ENCODE measurements at regions not wholly inside any gene's neighbourhood (a gene's known extent, or its start where the extent isn't known, plus 50 kb on each side); places are given as distances from the start of the nearest gene placed in this dataset.

GRCh38 chr3:99170867-99171517 is 269.5 kb upstream of the DCBLD2 start:
- Mint-ChIP-seq H3K4me1 (no peaks in the 10 kb centered on the region), H3K9me3 (peaks cover 0 to 11% (median 8%) of the 10 kb centered on the region in 5 donors), H3K27ac (peak overlapping the region in 1 of 8 donors; percentile 50), H3K36me3 (no peaks in the 10 kb centered on the region), H3K4me3 (no peak overlapping the region), H3K27me3 (no peaks in the 10 kb centered on the region)
- no peaks in the 10 kb centered on the region for H3K36me3 ChIP-seq (ENCODE audit: insufficient read depth, low read length)
- ChIA-PET POLR2A (no interaction called here), CTCF (no interaction called here)
- H3K4me3 ChIP-seq (ENCODE audit: low read length), result no peak overlapping the region
- H3K27ac ChIP-seq (ENCODE audit: low read depth, low read length), result no peak overlapping the region
- no peaks in the 10 kb centered on the region for H3K4me1 ChIP-seq (ENCODE audit: insufficient read depth, low read length)
- no peaks in the 10 kb centered on the region for H3K27me3 ChIP-seq (ENCODE audit: insufficient read depth, low read length, poor library complexity, severe bottlenecking)
- no peak for DNase-seq
- no peaks in the 10 kb centered on the region for H3K9me3 ChIP-seq (ENCODE audit: low read length)

- Mint-ChIP-seq H3K9me3 (peaks cover 0 to 6% (median 3%) of the 10 kb centered on the region in 5 donors), H3K4me3 (no peak overlapping the region), H3K27me3 (no peaks in the 10 kb centered on the region), H3K27ac (no peak overlapping the region), H3K4me1 (no peaks in the 10 kb centered on the region), H3K36me3 (no peaks in the 10 kb centered on the region)
- H3K27me3 ChIP-seq (ENCODE audit: insufficient read depth, low read length, poor library complexity, severe bottlenecking), result no peaks in the 10 kb centered on the region
- CTCF ChIA-PET, result no interaction called here
- H3K4me3 ChIP-seq (ENCODE audit: low read length), result no peak overlapping the region
- H3K36me3 ChIP-seq (ENCODE audit: insufficient read depth, low read length), result no peaks in the 10 kb centered on the region
- H3K27ac ChIP-seq (ENCODE audit: low read depth, low read length), result no peak overlapping the region
- H3K9me3 ChIP-seq (ENCODE audit: low read length), result no peaks in the 10 kb centered on the region
- POLR2A ChIA-PET, result no interaction called here
- no peaks in the 10 kb centered on the region for H3K4me1 ChIP-seq (ENCODE audit: insufficient read depth, low read length)
- no peak for DNase-seq
These were observed 265.6 kb upstream of the DCBLD2 start for GRCh38 chr3:99167071-99167470.

GRCh38 chr3:99163314-99163713 is 261.8 kb upstream of the DCBLD2 start:
- H3K27ac ChIP-seq (ENCODE audit: low read depth, low read length), result no peak overlapping the region
- DNase-seq, result no peak
- no peaks in the 10 kb centered on the region for H3K4me1 ChIP-seq (ENCODE audit: insufficient read depth, low read length)
- POLR2A ChIA-PET, result no interaction called here
- no peaks in the 10 kb centered on the region for H3K27me3 ChIP-seq (ENCODE audit: insufficient read depth, low read length, poor library complexity, severe bottlenecking)
- no peak overlapping the region for H3K4me3 Mint-ChIP-seq
- no peaks in the 10 kb centered on the region for H3K9me3 ChIP-seq (ENCODE audit: low read length)
- H3K4me3 ChIP-seq (ENCODE audit: low read length), result no peak overlapping the region
- H3K9me3 Mint-ChIP-seq, result peaks cover 0 to 13% (median 7%) of the 10 kb centered on the region in 5 donors
- H3K4me1 Mint-ChIP-seq, result no peaks in the 10 kb centered on the region
- H3K36me3 ChIP-seq (ENCODE audit: insufficient read depth, low read length), result no peaks in the 10 kb centered on the region
- CTCF ChIA-PET, result no interaction called here
- no peaks in the 10 kb centered on the region for H3K36me3 Mint-ChIP-seq
- peaks cover 0 to 1% of the 10 kb centered on the region in 2 donors for H3K27me3 Mint-ChIP-seq
- H3K27ac Mint-ChIP-seq, result peak overlapping the region in 1 of 8 donors; percentile 46

GRCh38 chr3:99159220-99159762 is 257.8 kb upstream of the DCBLD2 start:
- H3K36me3 ChIP-seq (ENCODE audit: insufficient read depth, low read length), result no peaks in the 10 kb centered on the region
- no peak overlapping the region for H3K27ac Mint-ChIP-seq

GRCh38 chr3:99145031-99145430 is 243.5 kb upstream of the DCBLD2 start:
- ChIA-PET POLR2A (no interaction called here), CTCF (no interaction called here)
- no peaks in the 10 kb centered on the region for H3K4me1 Mint-ChIP-seq
- no peaks in the 10 kb centered on the region for H3K36me3 ChIP-seq (ENCODE audit: insufficient read depth, low read length)
- H3K27me3 Mint-ChIP-seq, result no peaks in the 10 kb centered on the region
- H3K4me3 ChIP-seq (ENCODE audit: low read length), result no peak overlapping the region
- no peak for DNase-seq
- no peak overlapping the region for H3K27ac Mint-ChIP-seq
- H3K4me1 ChIP-seq (ENCODE audit: insufficient read depth, low read length), result no peaks in the 10 kb centered on the region
- no peaks in the 10 kb centered on the region for H3K27me3 ChIP-seq (ENCODE audit: insufficient read depth, low read length, poor library complexity, severe bottlenecking)
- no peak overlapping the region for H3K4me3 Mint-ChIP-seq
- H3K27ac ChIP-seq (ENCODE audit: low read depth, low read length), result no peak overlapping the region
- H3K9me3 ChIP-seq (ENCODE audit: low read length), result no peaks in the 10 kb centered on the region
- peaks cover 0 to 5% (median 4%) of the 10 kb centered on the region in 5 donors for H3K9me3 Mint-ChIP-seq
- H3K36me3 Mint-ChIP-seq, result no peaks in the 10 kb centered on the region

More at GRCh38 chr3:99159220-99159762, 257.8 kb upstream of the DCBLD2 start:
- Mint-ChIP-seq H3K27me3 (peaks cover 0 to 1% of the 10 kb centered on the region in 2 donors), H3K4me1 (no peaks in the 10 kb centered on the region), H3K36me3 (no peaks in the 10 kb centered on the region), H3K4me3 (no peak overlapping the region), H3K9me3 (peaks cover 2 to 18% (median 5%) of the 10 kb centered on the region in 5 donors)
- no peaks in the 10 kb centered on the region for H3K4me1 ChIP-seq (ENCODE audit: insufficient read depth, low read length)
- H3K4me3 ChIP-seq (ENCODE audit: low read length), result no peak overlapping the region
- ChIA-PET CTCF (no interaction called here), POLR2A (no interaction called here)
- DNase-seq, result no peak
- no peaks in the 10 kb centered on the region for H3K27me3 ChIP-seq (ENCODE audit: insufficient read depth, low read length, poor library complexity, severe bottlenecking)
- no peak overlapping the region for H3K27ac ChIP-seq (ENCODE audit: low read depth, low read length)
- H3K9me3 ChIP-seq (ENCODE audit: low read length), result no peaks in the 10 kb centered on the region

GRCh38 chr3:99143493-99143892 is 242.0 kb upstream of the DCBLD2 start:
- H3K36me3 ChIP-seq (ENCODE audit: insufficient read depth, low read length), result no peaks in the 10 kb centered on the region
- H3K27ac ChIP-seq (ENCODE audit: low read depth, low read length), result no peak overlapping the region
- Mint-ChIP-seq H3K36me3 (no peaks in the 10 kb centered on the region), H3K4me3 (no peak overlapping the region), H3K9me3 (peaks cover 4 to 12% (median 5%) of the 10 kb centered on the region in 5 donors), H3K27ac (no peak overlapping the region), H3K4me1 (no peaks in the 10 kb centered on the region), H3K27me3 (no peaks in the 10 kb centered on the region)
- H3K27me3 ChIP-seq (ENCODE audit: insufficient read depth, low read length, poor library complexity, severe bottlenecking), result no peaks in the 10 kb centered on the region
- H3K4me3 ChIP-seq (ENCODE audit: low read length), result no peak overlapping the region
- H3K9me3 ChIP-seq (ENCODE audit: low read length), result no peaks in the 10 kb centered on the region
- no peak for DNase-seq
- H3K4me1 ChIP-seq (ENCODE audit: insufficient read depth, low read length), result no peaks in the 10 kb centered on the region
- ChIA-PET CTCF (no interaction called here), POLR2A (no interaction called here)

- Mint-ChIP-seq H3K36me3 (no peaks in the 10 kb centered on the region), H3K27me3 (no peaks in the 10 kb centered on the region), H3K4me1 (no peaks in the 10 kb centered on the region), H3K27ac (no peak overlapping the region), H3K9me3 (peaks cover 3 to 11% (median 8%) of the 10 kb centered on the region in 5 donors), H3K4me3 (no peak overlapping the region)
- ChIA-PET CTCF (no interaction called here), POLR2A (no interaction called here)
- no peaks in the 10 kb centered on the region for H3K4me1 ChIP-seq (ENCODE audit: insufficient read depth, low read length)
- H3K4me3 ChIP-seq (ENCODE audit: low read length), result no peak overlapping the region
- no peaks in the 10 kb centered on the region for H3K9me3 ChIP-seq (ENCODE audit: low read length)
- no peak for DNase-seq
- no peaks in the 10 kb centered on the region for H3K36me3 ChIP-seq (ENCODE audit: insufficient read depth, low read length)
- no peaks in the 10 kb centered on the region for H3K27me3 ChIP-seq (ENCODE audit: insufficient read depth, low read length, poor library complexity, severe bottlenecking)
- H3K27ac ChIP-seq (ENCODE audit: low read depth, low read length), result no peak overlapping the region
These were observed 233.5 kb upstream of the DCBLD2 start for GRCh38 chr3:99134986-99135385.

- Histone ChIP-seq H3K9me3 (ENCODE audit: low read length) (no peaks in the 10 kb centered on the region), H3K4me3 (ENCODE audit: low read length) (no peak overlapping the region), H3K27me3 (ENCODE audit: insufficient read depth, low read length, poor library complexity, severe bottlenecking) (no peaks in the 10 kb centered on the region), H3K4me1 (ENCODE audit: insufficient read depth, low read length) (no peaks in the 10 kb centered on the region), H3K27ac (ENCODE audit: low read depth, low read length) (no peak overlapping the region), H3K36me3 (ENCODE audit: insufficient read depth, low read length) (no peaks in the 10 kb centered on the region)
- CTCF ChIA-PET, result no interaction called here
- POLR2A ChIA-PET, result no interaction called here
- Mint-ChIP-seq H3K27ac (no peak overlapping the region), H3K27me3 (no peaks in the 10 kb centered on the region), H3K4me1 (no peaks in the 10 kb centered on the region), H3K36me3 (no peaks in the 10 kb centered on the region), H3K9me3 (peaks cover 0 to 6% (median 2%) of the 10 kb centered on the region in 5 donors), H3K4me3 (no peak overlapping the region)
- DNase-seq, result no peak
These were observed 230.4 kb upstream of the DCBLD2 start for GRCh38 chr3:99131876-99132275.

All from CD8-positive, alpha-beta memory T cell (primary cell).